Gastroesophageal sphincter (tissue), 4 donors: ENCODE measurements at regions not wholly inside any gene's neighbourhood (a gene's known extent, or its start where the extent isn't known, plus 50 kb on each side); places are given as distances from the start of the nearest gene placed in this dataset.

Experiments
- ATAC-seq: fragments of 150-250 bp; one replicate; pipeline ENCODE4 v1.9.1; 2016; ENCODE audit warnings: mild to moderate bottlenecking, moderate library complexity
- H3K27ac ChIP-seq, 4 donors: fragments of 200-600 bp; sonication (generic) in 3 of 4; 1 replicate in 3 of 4; 2 replicates in 1 of 4; pipeline ENCODE4 v1.5.1; 2016 to 2019
- H3K27me3 ChIP-seq: fragments of 200-600 bp; sonication (generic); one replicate; pipeline ENCODE4 v1.5.1; 2019
- H3K36me3 ChIP-seq, 2 donors: fragments of 200-600 bp; sonication (generic); one replicate each; pipeline ENCODE4 v1.5.1; 2019; ENCODE audit warnings: control low read depth in 1 of 2
- H3K4me1 ChIP-seq, 3 donors: fragments of 200-600 bp; sonication (generic); 1 replicate in 2 of 3; 2 replicates in 1 of 3; pipeline ENCODE4 v1.5.1; 2016 to 2019; ENCODE audit warnings: control low read depth in 2 of 3
- H3K4me3 ChIP-seq, 2 donors: fragments of 200-600 bp; sonication (generic); one replicate each; pipeline ENCODE4 v1.5.1; 2019; ENCODE audit warnings: mild to moderate bottlenecking in 1 of 2, moderate library complexity in 1 of 2
- H3K9me3 ChIP-seq, 3 donors: fragments of 200-600 bp; sonication (generic); one replicate each; pipeline ENCODE4 v1.5.1; 2017 to 2019; ENCODE audit warnings: control low read depth in 2 of 3
- CTCF ChIP-seq, 4 experiments: fragments of 200-600 bp in 2 of 4; fragments of 450-650 bp in 2 of 4; sonication (generic) in 1 of 4; IDR thresholded peaks; one replicate each; pipeline ENCODE4 v1.5.1; 2017 to 2019; ENCODE audit warnings: antibody characterized with exemption in 4 of 4, mild to moderate bottlenecking in 2 of 4, moderate library complexity in 2 of 4
- EP300 ChIP-seq: sonication (generic); formaldehyde crosslinking; IDR thresholded peaks from one replicate; pipeline ENCODE4 v1.6.1; 2017; ENCODE audit warnings: antibody characterized with exemption, mild to moderate bottlenecking
- POLR2A ChIP-seq, 2 donors: fragments of 450-650 bp; IDR thresholded peaks; one replicate each; pipeline ENCODE4 v1.6.1; 2017; ENCODE audit warnings: antibody characterized with exemption in 2 of 2, mild to moderate bottlenecking in 2 of 2, moderate library complexity in 1 of 2
- POLR2AphosphoS5 ChIP-seq: sonication (generic); formaldehyde crosslinking; IDR thresholded peaks from one replicate; pipeline ENCODE4 v1.6.1; 2017; ENCODE audit warnings: antibody characterized with exemption
- WGBS, 2 donors: methylation state at CpG; one replicate each; pipeline ENCODE4 v1.1.5; 2018; ENCODE audit warnings: low coverage in 1 of 2; 5-methylcytosine and 5-hydroxymethylcytosine counted together

GRCh38 chr1:118488787-118489186, 303.8 kb upstream of the SPAG17 start:
- Histone ChIP-seq H3K27me3 (no peaks in the 10 kb centered on the region), H3K4me1 (no peaks in the 10 kb centered on the region), H3K9me3 (no peaks in the 10 kb centered on the region), H3K36me3 (no peaks in the 10 kb centered on the region), H3K4me3 (no peak overlapping the region), H3K27ac (no peak overlapping the region)
- TF ChIP-seq CTCF (IDR thresholded peaks at IDR 0.05) (no peak), EP300 (no peak), POLR2AphosphoS5 (no peak), POLR2A (IDR thresholded peaks at IDR 0.05) (no peak)
- ATAC-seq: no peak
- WGBS, 2 donors: 67 to 75% methylated on average over 1 to 3 of the region's 3 CpGs

GRCh38 chr1:118487932-118488331, 302.9 kb upstream of the SPAG17 start:
- H3K27ac ChIP-seq: no peak overlapping the region
- TF ChIP-seq CTCF (IDR thresholded peaks at IDR 0.05): no peak
- no peak for TF ChIP-seq POLR2A (IDR thresholded peaks at IDR 0.05)
- TF ChIP-seq EP300: no peak
- no peak for TF ChIP-seq POLR2AphosphoS5
- H3K4me3 ChIP-seq: no peak overlapping the region
- no peak for ATAC-seq
- H3K27me3 ChIP-seq: no peaks in the 10 kb centered on the region
- H3K4me1 ChIP-seq: no peaks in the 10 kb centered on the region
- no peaks in the 10 kb centered on the region for H3K36me3 ChIP-seq
- H3K9me3 ChIP-seq: no peaks in the 10 kb centered on the region
- WGBS, 2 donors: 39 to 61% methylated on average over 2 of the region's 2 CpGs

GRCh38 chr1:118487091-118487490, 302.1 kb upstream of the SPAG17 start:
- 58 to 67% methylated on average over 2 to 5 of the region's 5 CpGs for WGBS, 2 donors
- Histone ChIP-seq H3K9me3 (no peaks in the 10 kb centered on the region), H3K4me1 (no peaks in the 10 kb centered on the region), H3K27ac (no peak overlapping the region), H3K27me3 (no peaks in the 10 kb centered on the region), H3K36me3 (no peaks in the 10 kb centered on the region), H3K4me3 (no peak overlapping the region)
- TF ChIP-seq EP300 (no peak), POLR2AphosphoS5 (no peak), CTCF (IDR thresholded peaks at IDR 0.05) (no peak), POLR2A (IDR thresholded peaks at IDR 0.05) (no peak)
- no peak for ATAC-seq

- 44 to 67% methylated on average over 7 of the region's 7 CpGs for WGBS, 2 donors
- TF ChIP-seq POLR2AphosphoS5: no peak
- no peak for TF ChIP-seq EP300
- no peak for TF ChIP-seq CTCF (IDR thresholded peaks at IDR 0.05)
- no peak for TF ChIP-seq POLR2A (IDR thresholded peaks at IDR 0.05)
- H3K9me3 ChIP-seq: no peaks in the 10 kb centered on the region
- H3K4me3 ChIP-seq: no peak overlapping the region
- no peak for ATAC-seq
- H3K4me1 ChIP-seq: no peaks in the 10 kb centered on the region
- no peak overlapping the region for H3K27ac ChIP-seq
- H3K36me3 ChIP-seq: no peaks in the 10 kb centered on the region
- H3K27me3 ChIP-seq: no peaks in the 10 kb centered on the region
These were observed 301.2 kb upstream of the SPAG17 start for GRCh38 chr1:118486199-118486598.

GRCh38 chr1:118485757-118486156, 300.7 kb upstream of the SPAG17 start:
- Histone ChIP-seq H3K27ac (no peak overlapping the region), H3K27me3 (no peaks in the 10 kb centered on the region), H3K36me3 (no peaks in the 10 kb centered on the region), H3K4me1 (no peaks in the 10 kb centered on the region), H3K4me3 (no peak overlapping the region), H3K9me3 (no peaks in the 10 kb centered on the region)
- TF ChIP-seq POLR2AphosphoS5 (no peak), CTCF (IDR thresholded peaks at IDR 0.05) (no peak), EP300 (no peak), POLR2A (IDR thresholded peaks at IDR 0.05) (no peak)
- WGBS, 2 donors: 73 to 86% methylated on average over 1 of the region's 1 CpG
- no peak for ATAC-seq
